ENCODE measurements at regions not wholly inside any gene's neighbourhood (a gene's known extent, or its start where the extent isn't known, plus 50 kb on each side); places are given as distances from the start of the nearest gene placed in this dataset.
A peak's percentile ranks its signal among the peaks of the same experiment; 100 is the strongest.

DNA sequence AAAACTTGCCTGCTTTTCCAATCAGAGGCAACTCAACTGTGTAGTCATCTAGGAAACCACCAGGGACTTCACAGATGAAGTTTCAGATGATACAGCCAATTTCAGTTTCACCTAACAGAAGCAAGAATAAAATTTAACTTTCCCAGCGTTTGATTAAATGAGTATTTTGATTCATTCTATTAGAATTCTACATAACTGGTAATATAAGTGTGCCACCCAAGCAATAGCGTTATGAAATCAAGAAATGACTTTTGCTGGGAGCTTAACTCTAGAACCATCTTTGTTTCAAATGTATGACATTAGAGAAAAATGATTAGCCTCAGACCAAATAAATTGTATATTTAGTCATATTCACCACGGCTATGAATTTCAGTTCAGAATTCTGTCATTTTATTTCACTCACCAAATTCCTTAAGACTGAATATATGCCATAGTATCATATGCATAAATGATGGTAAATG lies 239.3 kb downstream of the NRIP1 start (continued):
- TF ChIP-seq NKRF (conservative IDR thresholded peaks at IDR 0.05) (no peak), FOXM1 (IDR thresholded peaks at IDR 0.05; ENCODE audit: low read depth, low read length) (peak; percentile 36; the same call in 1 of the 2 replicates), IRF3 (IDR thresholded peaks at IDR 0.05) (no peak), SPI1 (IDR thresholded peaks at IDR 0.05; ENCODE audit: borderline replicate concordance, insufficient read depth, low read depth, low read length) (no peak), HDAC2 (IDR thresholded peaks at IDR 0.05) (no peak), POU2F2 (IDR thresholded peaks at IDR 0.05; ENCODE audit: borderline replicate concordance, low read depth, low read length) (no peak), STAT1 (conservative IDR thresholded peaks at IDR 0.05) (no peak), STAT3 (IDR thresholded peaks at IDR 0.05; ENCODE audit: low read depth, low read length) (0 out of 2 replicates have a peak, but pooled peaks have one; percentile 27), TCF3 (IDR thresholded peaks at IDR 0.05; ENCODE audit: borderline replicate concordance, insufficient read depth, low read depth, low read length) (no peak), EED (IDR thresholded peaks at IDR 0.05; ENCODE audit: low read depth) (no peak), RBBP5 (conservative IDR thresholded peaks at IDR 0.05) (no peak), CREB1 (IDR thresholded peaks at IDR 0.05; ENCODE audit: low read depth) (no peak), TCF7 (IDR thresholded peaks at IDR 0.05; ENCODE audit: borderline replicate concordance) (no peak), NFYB (IDR thresholded peaks at IDR 0.05; ENCODE audit: insufficient read depth, low read depth, low read length) (no peak), RB1 (IDR thresholded peaks at IDR 0.05; ENCODE audit: borderline replicate concordance) (no peak), HCFC1 (IDR thresholded peaks at IDR 0.05; ENCODE audit: low read length) (no peak), SP1 (IDR thresholded peaks at IDR 0.05; ENCODE audit: low read depth, low read length) (no peak), TARDBP (IDR thresholded peaks at IDR 0.05; ENCODE audit: borderline replicate concordance) (no peak), CBX3 (IDR thresholded peaks at IDR 0.05; ENCODE audit: borderline replicate concordance, low read depth) (no peak), JUNB (IDR thresholded peaks at IDR 0.05) (peak; percentile 85), WRNIP1 (IDR thresholded peaks at IDR 0.05; ENCODE audit: borderline replicate concordance, low read depth, low read length) (no peak), TBL1XR1 (IDR thresholded peaks at IDR 0.05; ENCODE audit: low read depth, low read length) (no peak), IRF4 (IDR thresholded peaks at IDR 0.05; ENCODE audit: low read depth, low read length) (no peak), BMI1 (IDR thresholded peaks at IDR 0.05; ENCODE audit: borderline replicate concordance) (no peak), JUND (IDR thresholded peaks at IDR 0.05; ENCODE audit: low read depth, low read length) (no peak)
- TF ChIP-seq, protein P1, sequence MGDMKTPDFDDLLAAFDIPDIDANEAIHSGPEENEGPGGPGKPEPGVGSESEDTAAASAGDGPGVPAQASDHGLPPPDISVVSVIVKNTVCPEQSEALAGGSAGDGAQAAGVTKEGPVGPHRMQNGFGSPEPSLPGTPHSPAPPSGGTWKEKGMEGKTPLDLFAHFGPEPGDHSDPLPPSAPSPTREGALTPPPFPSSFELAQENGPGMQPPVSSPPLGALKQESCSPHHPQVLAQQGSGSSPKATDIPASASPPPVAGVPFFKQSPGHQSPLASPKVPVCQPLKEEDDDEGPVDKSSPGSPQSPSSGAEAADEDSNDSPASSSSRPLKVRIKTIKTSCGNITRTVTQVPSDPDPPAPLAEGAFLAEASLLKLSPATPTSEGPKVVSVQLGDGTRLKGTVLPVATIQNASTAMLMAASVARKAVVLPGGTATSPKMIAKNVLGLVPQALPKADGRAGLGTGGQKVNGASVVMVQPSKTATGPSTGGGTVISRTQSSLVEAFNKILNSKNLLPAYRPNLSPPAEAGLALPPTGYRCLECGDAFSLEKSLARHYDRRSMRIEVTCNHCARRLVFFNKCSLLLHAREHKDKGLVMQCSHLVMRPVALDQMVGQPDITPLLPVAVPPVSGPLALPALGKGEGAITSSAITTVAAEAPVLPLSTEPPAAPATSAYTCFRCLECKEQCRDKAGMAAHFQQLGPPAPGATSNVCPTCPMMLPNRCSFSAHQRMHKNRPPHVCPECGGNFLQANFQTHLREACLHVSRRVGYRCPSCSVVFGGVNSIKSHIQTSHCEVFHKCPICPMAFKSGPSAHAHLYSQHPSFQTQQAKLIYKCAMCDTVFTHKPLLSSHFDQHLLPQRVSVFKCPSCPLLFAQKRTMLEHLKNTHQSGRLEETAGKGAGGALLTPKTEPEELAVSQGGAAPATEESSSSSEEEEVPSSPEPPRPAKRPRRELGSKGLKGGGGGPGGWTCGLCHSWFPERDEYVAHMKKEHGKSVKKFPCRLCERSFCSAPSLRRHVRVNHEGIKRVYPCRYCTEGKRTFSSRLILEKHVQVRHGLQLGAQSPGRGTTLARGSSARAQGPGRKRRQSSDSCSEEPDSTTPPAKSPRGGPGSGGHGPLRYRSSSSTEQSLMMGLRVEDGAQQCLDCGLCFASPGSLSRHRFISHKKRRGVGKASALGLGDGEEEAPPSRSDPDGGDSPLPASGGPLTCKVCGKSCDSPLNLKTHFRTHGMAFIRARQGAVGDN (IDR thresholded peaks at IDR 0.05): no peak
- TF ChIP-seq, protein P2, sequence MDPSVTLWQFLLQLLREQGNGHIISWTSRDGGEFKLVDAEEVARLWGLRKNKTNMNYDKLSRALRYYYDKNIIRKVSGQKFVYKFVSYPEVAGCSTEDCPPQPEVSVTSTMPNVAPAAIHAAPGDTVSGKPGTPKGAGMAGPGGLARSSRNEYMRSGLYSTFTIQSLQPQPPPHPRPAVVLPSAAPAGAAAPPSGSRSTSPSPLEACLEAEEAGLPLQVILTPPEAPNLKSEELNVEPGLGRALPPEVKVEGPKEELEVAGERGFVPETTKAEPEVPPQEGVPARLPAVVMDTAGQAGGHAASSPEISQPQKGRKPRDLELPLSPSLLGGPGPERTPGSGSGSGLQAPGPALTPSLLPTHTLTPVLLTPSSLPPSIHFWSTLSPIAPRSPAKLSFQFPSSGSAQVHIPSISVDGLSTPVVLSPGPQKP (IDR thresholded peaks at IDR 0.05; ENCODE audit: low read depth, low read length): no peak
